H9 (cell line): ENCODE measurements at regions not wholly inside any gene's neighbourhood (a gene's known extent, or its start where the extent isn't known, plus 50 kb on each side); places are given as distances from the start of the nearest gene placed in this dataset.

Experiments
- DNase-seq: peaks from one replicate; pipeline ENCODE4 v3.0.0-alpha.2; 2017
- H2AFZ ChIP-seq: one replicate; pipeline ENCODE4 v1.6.1; 2013; ENCODE audit warnings: mild to moderate bottlenecking, low read length, control low read depth, moderate library complexity
- H2AK5ac ChIP-seq: 2 replicates; pipeline ENCODE4 v1.6.1; 2013; ENCODE audit warnings: low read length, control low read depth, mixed read lengths; ENCODE audit not compliant: insufficient read length
- H2BK120ac ChIP-seq: one replicate; pipeline ENCODE4 v1.6.1; 2013; ENCODE audit warnings: low read depth, mild to moderate bottlenecking, low read length, control low read depth, inconsistent platforms; ENCODE audit not compliant: poor library complexity, severe bottlenecking
- H2BK12ac ChIP-seq: 2 replicates; pipeline ENCODE4 v1.6.1; 2013; ENCODE audit warnings: low read length, control low read depth, mixed read lengths, low read depth; ENCODE audit not compliant: insufficient read length
- H2BK15ac ChIP-seq: 2 replicates; pipeline ENCODE4 v1.6.1; 2013; ENCODE audit warnings: low read depth, low read length, control low read depth
- H2BK20ac ChIP-seq: one replicate; pipeline ENCODE4 v1.6.1; 2013; ENCODE audit warnings: low read depth, mild to moderate bottlenecking, low read length, control low read depth, inconsistent platforms; ENCODE audit not compliant: poor library complexity, severe bottlenecking
- H2BK5ac ChIP-seq: 2 replicates; pipeline ENCODE4 v1.6.1; 2013; ENCODE audit warnings: low read length, control low read depth, mixed read lengths; ENCODE audit not compliant: insufficient read length
- H3K14ac ChIP-seq: 2 replicates; pipeline ENCODE4 v1.6.1; 2013; ENCODE audit warnings: low read length, control low read depth; ENCODE audit not compliant: insufficient read depth
- H3K18ac ChIP-seq: 2 replicates; pipeline ENCODE4 v1.6.1; 2013; ENCODE audit warnings: low read depth, mild to moderate bottlenecking, mixed read lengths, low read length, control low read depth; ENCODE audit not compliant: insufficient read length
- H3K23ac ChIP-seq: 2 replicates; pipeline ENCODE4 v1.6.1; 2013; ENCODE audit warnings: low read length, control low read depth, mixed read lengths, low read depth; ENCODE audit not compliant: insufficient read length
- H3K23me2 ChIP-seq: 2 replicates; pipeline ENCODE4 v1.6.1; 2013; ENCODE audit warnings: low read depth, mild to moderate bottlenecking, mixed read lengths, low read length, control low read depth; ENCODE audit not compliant: insufficient read length, poor library complexity, severe bottlenecking
- H3K27ac ChIP-seq: 2 replicates; pipeline ENCODE4 v1.5.1; 2013; ENCODE audit warnings: low read length, control low read depth, mixed read lengths, low read depth; ENCODE audit not compliant: insufficient read length
- H3K27me3 ChIP-seq: 2 replicates; pipeline ENCODE4 v1.6.1; 2013; ENCODE audit warnings: low read length, control low read depth, inconsistent platforms; ENCODE audit not compliant: insufficient read depth
- H3K4ac ChIP-seq: 2 replicates; pipeline ENCODE4 v1.6.1; 2013; ENCODE audit warnings: low read depth, mild to moderate bottlenecking, control low read depth, inconsistent platforms, low read length, moderate library complexity
- H3K4me1 ChIP-seq: 2 replicates; pipeline ENCODE4 v1.6.1; 2013; ENCODE audit warnings: low read length, control low read depth, inconsistent platforms; ENCODE audit not compliant: insufficient read depth
- H3K4me2 ChIP-seq: 2 replicates; pipeline ENCODE4 v1.6.1; 2013; ENCODE audit warnings: low read length, control low read depth, mixed read lengths; ENCODE audit not compliant: insufficient read length, insufficient read depth
- H3K56ac ChIP-seq: 2 replicates; pipeline ENCODE4 v1.6.1; 2013; ENCODE audit warnings: low read depth, mild to moderate bottlenecking, mixed read lengths, low read length, control low read depth; ENCODE audit not compliant: insufficient read length
- H3K79me1 ChIP-seq: 2 replicates; pipeline ENCODE4 v1.6.1; 2013; ENCODE audit warnings: low read depth, mild to moderate bottlenecking, moderate library complexity, low read length, control low read depth, inconsistent platforms; ENCODE audit not compliant: insufficient read depth, poor library complexity, severe bottlenecking
- H3K79me2 ChIP-seq: 2 replicates; pipeline ENCODE4 v1.6.1; 2013; ENCODE audit warnings: low read length, control low read depth, inconsistent platforms; ENCODE audit not compliant: insufficient read depth
- H3K9ac ChIP-seq: 2 replicates; pipeline ENCODE4 v1.6.1; 2013; ENCODE audit warnings: low read length, control low read depth, mixed read lengths; ENCODE audit not compliant: insufficient read length; ENCODE audit errors: extremely low read depth
- H3K9me3 ChIP-seq: one replicate; pipeline ENCODE4 v1.6.1; 2013; ENCODE audit warnings: low read depth, low read length, inconsistent platforms; ENCODE audit not compliant: control insufficient read depth
- H3T11ph ChIP-seq: one replicate; pipeline ENCODE4 v1.6.1; 2013; ENCODE audit warnings: mild to moderate bottlenecking, low read length, control low read depth, inconsistent platforms
- H4K20me1 ChIP-seq: one replicate; pipeline ENCODE4 v1.6.1; 2013; ENCODE audit not compliant: control insufficient read depth, insufficient read length, insufficient read depth
- H4K5ac ChIP-seq: 2 replicates; pipeline ENCODE4 v1.6.1; 2013; ENCODE audit warnings: low read depth, mild to moderate bottlenecking, mixed read lengths, low read length, control low read depth; ENCODE audit not compliant: insufficient read length
- H4K8ac ChIP-seq: replicated peaks from 2 replicates; pipeline ENCODE4 v1.6.1; 2013; ENCODE audit warnings: low read length, control low read depth, mixed read lengths, low read depth; ENCODE audit not compliant: insufficient read length
- H4K91ac ChIP-seq: 2 replicates; pipeline ENCODE4 v1.6.1; 2013; ENCODE audit warnings: low read depth, mild to moderate bottlenecking, moderate library complexity, mixed read lengths, low read length, control low read depth; ENCODE audit not compliant: insufficient read length
- H3K27ac Mint-ChIP-seq, 3 experiments: 2 replicates in 2 of 3; 3 replicates in 1 of 3; pipeline ENCODE4 v1.8.0; 2020 to 2021; ENCODE audit warnings: mixed read lengths in 3 of 3, mild to moderate bottlenecking in 1 of 3, moderate library complexity in 1 of 3
- H3K27me3 Mint-ChIP-seq: 2 replicates; pipeline ENCODE4 v1.8.0; 2021; ENCODE audit warnings: low read depth, mild to moderate bottlenecking, moderate library complexity, mixed read lengths
- H3K36me3 Mint-ChIP-seq, 3 experiments: 2 replicates in 2 of 3; 3 replicates in 1 of 3; pipeline ENCODE4 v1.8.0; 2020 to 2021; ENCODE audit warnings: low read depth in 3 of 3, mixed read lengths in 3 of 3; ENCODE audit not compliant: insufficient read depth in 1 of 3
- H3K4me1 Mint-ChIP-seq, 2 experiments: 2 replicates each; pipeline ENCODE4 v1.8.0; 2020; ENCODE audit warnings: mixed read lengths in 2 of 2
- H3K4me3 Mint-ChIP-seq, 2 experiments: 2 replicates in 1 of 2; 3 replicates in 1 of 2; pipeline ENCODE4 v1.8.0; 2020 to 2021; ENCODE audit warnings: mild to moderate bottlenecking in 2 of 2, mixed read lengths in 2 of 2, moderate library complexity in 1 of 2
- H3K9me3 Mint-ChIP-seq, 2 experiments: 2 replicates in 1 of 2; 3 replicates in 1 of 2; pipeline ENCODE4 v1.8.0; 2020; ENCODE audit warnings: mild to moderate bottlenecking in 2 of 2, mixed read lengths in 2 of 2, moderate library complexity in 1 of 2
- TF ChIP-seq, protein P1 (sequence below): fragments of 200-600 bp; sonication (generic); conservative IDR thresholded peaks from 3 replicates; pipeline ENCODE4 v1.8.0; 2021; ENCODE audit warnings: antibody characterized with exemption, mild to moderate bottlenecking

DNA sequence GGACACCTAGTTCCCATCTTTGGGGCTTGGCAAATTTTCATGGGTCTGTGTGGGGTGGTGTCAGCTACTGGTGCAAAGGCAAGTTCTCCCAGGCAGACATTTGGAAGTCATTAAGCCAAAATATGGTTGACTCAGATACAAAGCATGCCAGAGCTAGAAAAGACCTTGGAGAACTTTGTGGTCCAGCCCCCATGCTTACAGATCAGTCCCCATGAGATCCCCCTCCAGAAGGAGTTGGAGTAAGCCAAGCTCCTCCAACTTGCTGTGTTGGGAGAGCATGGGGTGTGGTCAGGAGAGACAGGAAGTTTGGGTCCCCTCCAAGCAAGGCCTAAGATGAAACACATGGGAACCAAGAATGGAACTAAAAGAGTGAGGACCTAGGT lies 224.5 kb downstream of the CYP26B1 start:
- Histone ChIP-seq H3K23ac (no peak overlapping the region), H2BK20ac (no peak overlapping the region), H3K9me3 (no peaks in the 10 kb centered on the region), H2BK15ac (no peak overlapping the region), H2BK12ac (no peak overlapping the region), H4K5ac (no peak overlapping the region), H2BK5ac (no peak overlapping the region), H3K4me1 (no peaks in the 10 kb centered on the region), H3T11ph (no peak overlapping the region), H2AFZ (no peak overlapping the region), H3K79me2 (no peaks in the 10 kb centered on the region), H3K14ac (no peak overlapping the region), H3K9ac (no peak overlapping the region), H3K27ac (no peak overlapping the region), H3K23me2 (no peaks in the 10 kb centered on the region), H3K79me1 (no peaks in the 10 kb centered on the region), H3K4ac (no peak overlapping the region), H3K27me3 (no peaks in the 10 kb centered on the region), H4K20me1 (no peaks in the 10 kb centered on the region), H3K4me2 (no peak overlapping the region), H3K56ac (no peak overlapping the region), H2BK120ac (no peak overlapping the region), H4K8ac (no peak overlapping the region), H3K18ac (no peak overlapping the region), H2AK5ac (no peak overlapping the region), H4K91ac (no peak overlapping the region)
- TF ChIP-seq, protein P1, sequence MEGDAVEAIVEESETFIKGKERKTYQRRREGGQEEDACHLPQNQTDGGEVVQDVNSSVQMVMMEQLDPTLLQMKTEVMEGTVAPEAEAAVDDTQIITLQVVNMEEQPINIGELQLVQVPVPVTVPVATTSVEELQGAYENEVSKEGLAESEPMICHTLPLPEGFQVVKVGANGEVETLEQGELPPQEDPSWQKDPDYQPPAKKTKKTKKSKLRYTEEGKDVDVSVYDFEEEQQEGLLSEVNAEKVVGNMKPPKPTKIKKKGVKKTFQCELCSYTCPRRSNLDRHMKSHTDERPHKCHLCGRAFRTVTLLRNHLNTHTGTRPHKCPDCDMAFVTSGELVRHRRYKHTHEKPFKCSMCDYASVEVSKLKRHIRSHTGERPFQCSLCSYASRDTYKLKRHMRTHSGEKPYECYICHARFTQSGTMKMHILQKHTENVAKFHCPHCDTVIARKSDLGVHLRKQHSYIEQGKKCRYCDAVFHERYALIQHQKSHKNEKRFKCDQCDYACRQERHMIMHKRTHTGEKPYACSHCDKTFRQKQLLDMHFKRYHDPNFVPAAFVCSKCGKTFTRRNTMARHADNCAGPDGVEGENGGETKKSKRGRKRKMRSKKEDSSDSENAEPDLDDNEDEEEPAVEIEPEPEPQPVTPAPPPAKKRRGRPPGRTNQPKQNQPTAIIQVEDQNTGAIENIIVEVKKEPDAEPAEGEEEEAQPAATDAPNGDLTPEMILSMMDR: no peak
- Mint-ChIP-seq H3K4me3 (no peak overlapping the region), H3K27me3 (peaks cover 11% of the 10 kb centered on the region), H3K4me1 (no peaks in the 10 kb centered on the region), H3K27ac (no peak overlapping the region), H3K36me3 (peaks cover 0 to 4% (median 0%) of the 10 kb centered on the region in 3 experiments; a peak in 1 of 7 replicates), H3K9me3 (peaks cover 5 to 8% of the 10 kb centered on the region in 2 experiments)
- DNase-seq: no peak
